ENCODE measurements at regions not wholly inside any gene's neighbourhood (a gene's known extent, or its start where the extent isn't known, plus 50 kb on each side); places are given as distances from the start of the nearest gene placed in this dataset.

- TF ChIP-seq, protein P1, sequence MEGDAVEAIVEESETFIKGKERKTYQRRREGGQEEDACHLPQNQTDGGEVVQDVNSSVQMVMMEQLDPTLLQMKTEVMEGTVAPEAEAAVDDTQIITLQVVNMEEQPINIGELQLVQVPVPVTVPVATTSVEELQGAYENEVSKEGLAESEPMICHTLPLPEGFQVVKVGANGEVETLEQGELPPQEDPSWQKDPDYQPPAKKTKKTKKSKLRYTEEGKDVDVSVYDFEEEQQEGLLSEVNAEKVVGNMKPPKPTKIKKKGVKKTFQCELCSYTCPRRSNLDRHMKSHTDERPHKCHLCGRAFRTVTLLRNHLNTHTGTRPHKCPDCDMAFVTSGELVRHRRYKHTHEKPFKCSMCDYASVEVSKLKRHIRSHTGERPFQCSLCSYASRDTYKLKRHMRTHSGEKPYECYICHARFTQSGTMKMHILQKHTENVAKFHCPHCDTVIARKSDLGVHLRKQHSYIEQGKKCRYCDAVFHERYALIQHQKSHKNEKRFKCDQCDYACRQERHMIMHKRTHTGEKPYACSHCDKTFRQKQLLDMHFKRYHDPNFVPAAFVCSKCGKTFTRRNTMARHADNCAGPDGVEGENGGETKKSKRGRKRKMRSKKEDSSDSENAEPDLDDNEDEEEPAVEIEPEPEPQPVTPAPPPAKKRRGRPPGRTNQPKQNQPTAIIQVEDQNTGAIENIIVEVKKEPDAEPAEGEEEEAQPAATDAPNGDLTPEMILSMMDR (IDR thresholded peaks at IDR 0.05) = no peak
- no peak for TF ChIP-seq POLR2A (IDR thresholded peaks at IDR 0.05)
These were observed 74.1 kb upstream of the CHD2 start for GRCh38 chr15:92825985-92826384.
